ENCODE measurements at regions not wholly inside any gene's neighbourhood (a gene's known extent, or its start where the extent isn't known, plus 50 kb on each side); places are given as distances from the start of the nearest gene placed in this dataset.
"Not testable (repeated sequence)": the region's sequence is repeated elsewhere in the genome, so short reads cannot be mapped to it uniquely, and the experiment has no call there.

DNA sequence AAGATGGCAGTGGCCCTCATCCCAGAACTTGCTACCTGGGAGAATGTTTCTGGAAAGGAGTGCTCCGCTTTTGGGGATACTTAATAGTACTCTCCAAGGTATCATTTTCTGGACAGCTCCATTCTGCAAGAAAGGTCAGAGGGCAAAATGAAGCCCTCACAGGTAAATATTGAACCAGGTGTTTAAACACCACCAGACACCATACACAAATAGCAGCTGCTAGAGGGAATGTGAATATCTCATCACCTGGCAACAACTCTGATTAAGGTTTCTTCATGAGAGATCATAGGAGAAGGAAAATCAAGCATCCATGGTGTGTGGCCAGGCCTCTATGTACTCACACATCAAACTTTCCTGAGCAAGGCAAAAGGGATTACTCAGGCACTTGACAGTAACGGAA, 226.1 kb upstream of the FAT3 start:
- Mint-ChIP-seq H3K9me3 (peaks cover 0 to 15% (median 3%) of the 10 kb centered on the region in 9 donors), H3K36me3 (no peaks in the 10 kb centered on the region), H3K4me3 (no peak overlapping the region), H3K27me3 (no peaks in the 10 kb centered on the region), H3K27ac (no peak overlapping the region), H3K4me1 (no peaks in the 10 kb centered on the region)
- ATAC-seq (no peak), DNase-seq (no peak)
- POLR2A ChIA-PET: no interaction called here

DNA sequence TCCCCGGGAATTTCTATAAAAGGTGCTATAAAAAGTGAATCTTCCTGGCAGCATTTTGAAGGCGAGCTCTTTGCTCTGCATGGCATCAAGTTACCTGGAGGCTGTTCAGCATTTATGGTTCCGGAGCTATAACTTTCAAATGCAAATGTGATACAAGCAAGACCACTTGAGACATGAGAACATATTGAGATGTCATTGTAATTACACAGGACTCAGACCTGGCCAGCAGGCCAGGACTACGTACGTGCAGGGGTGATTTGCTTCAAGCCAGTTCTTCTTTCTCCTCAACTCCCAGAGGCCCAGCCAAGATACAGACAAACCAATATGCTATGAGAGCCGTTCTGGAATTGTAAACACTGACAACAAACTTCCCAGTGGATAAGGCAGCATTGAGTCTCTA, 227.4 kb upstream of the FAT3 start:
- no peak for ATAC-seq
- no peaks in the 10 kb centered on the region for H3K36me3 Mint-ChIP-seq
- no peaks in the 10 kb centered on the region for H3K27me3 Mint-ChIP-seq
- POLR2A ChIA-PET: no interaction called here
- H3K9me3 Mint-ChIP-seq: peaks cover 0 to 15% (median 3%) of the 10 kb centered on the region in 9 donors
- no peak overlapping the region for H3K4me3 Mint-ChIP-seq
- no peak overlapping the region for H3K27ac Mint-ChIP-seq
- H3K4me1 Mint-ChIP-seq: no peaks in the 10 kb centered on the region
- no peak for DNase-seq

GRCh38 chr11:91996526-91996925, 228.1 kb upstream of the FAT3 start:
- Mint-ChIP-seq H3K36me3 (no peaks in the 10 kb centered on the region), H3K4me1 (no peaks in the 10 kb centered on the region), H3K27me3 (no peaks in the 10 kb centered on the region), H3K27ac (no peak overlapping the region), H3K4me3 (no peak overlapping the region), H3K9me3 (peaks cover 0 to 15% (median 4%) of the 10 kb centered on the region in 9 donors)
- ATAC-seq: no peak
- no peak for DNase-seq
- POLR2A ChIA-PET: no interaction called here

GRCh38 chr11:91988443-91988842, 236.2 kb upstream of the FAT3 start:
- DNase-seq, H3K27ac Mint-ChIP-seq, H3K36me3 Mint-ChIP-seq, H3K4me1 Mint-ChIP-seq, POLR2A ChIA-PET, ATAC-seq, H3K27me3 Mint-ChIP-seq, H3K4me3 Mint-ChIP-seq: not testable (repeated sequence)
- peaks cover 0 to 15% (median 9%) of the 10 kb centered on the region in 9 donors for H3K9me3 Mint-ChIP-seq

DNA sequence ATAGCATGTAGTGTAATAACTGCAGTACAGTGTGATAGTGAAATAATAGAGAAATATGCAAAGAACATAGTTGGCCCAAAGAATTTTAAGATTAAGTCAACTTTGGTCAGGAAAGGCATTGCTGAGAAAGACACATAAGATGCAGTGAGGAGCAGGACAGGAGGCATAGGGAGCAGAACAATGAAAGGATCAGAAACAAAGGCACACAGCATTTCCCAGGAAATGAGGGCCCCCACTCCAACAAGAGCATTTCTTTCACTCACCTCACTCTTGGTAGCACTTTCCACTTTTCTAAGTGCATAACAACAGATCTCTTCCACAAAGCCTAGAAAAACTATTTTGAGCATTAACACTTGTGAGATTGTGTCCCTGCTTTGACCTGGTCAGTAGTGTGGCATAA, 238.4 kb upstream of the FAT3 start:
- no peak overlapping the region for H3K4me3 Mint-ChIP-seq
- DNase-seq (no peak), ATAC-seq (no peak)
- POLR2A ChIA-PET: no interaction called here
- no peaks in the 10 kb centered on the region for H3K36me3 Mint-ChIP-seq
- H3K27me3 Mint-ChIP-seq: no peaks in the 10 kb centered on the region
- H3K9me3 Mint-ChIP-seq: peaks cover 0 to 15% (median 9%) of the 10 kb centered on the region in 9 donors
- H3K27ac Mint-ChIP-seq: no peak overlapping the region
- no peaks in the 10 kb centered on the region for H3K4me1 Mint-ChIP-seq

GRCh38 chr11:91984033-91984584, 240.5 kb upstream of the FAT3 start:
- no peaks in the 10 kb centered on the region for H3K27me3 Mint-ChIP-seq
- H3K4me3 Mint-ChIP-seq: no peak overlapping the region
- POLR2A ChIA-PET: no interaction called here
- DNase-seq: no peak
- no peak for ATAC-seq
- peaks cover 0 to 16% (median 9%) of the 10 kb centered on the region in 9 donors for H3K9me3 Mint-ChIP-seq
- no peak overlapping the region for H3K27ac Mint-ChIP-seq
- H3K4me1 Mint-ChIP-seq: no peaks in the 10 kb centered on the region
- H3K36me3 Mint-ChIP-seq: no peaks in the 10 kb centered on the region

DNA sequence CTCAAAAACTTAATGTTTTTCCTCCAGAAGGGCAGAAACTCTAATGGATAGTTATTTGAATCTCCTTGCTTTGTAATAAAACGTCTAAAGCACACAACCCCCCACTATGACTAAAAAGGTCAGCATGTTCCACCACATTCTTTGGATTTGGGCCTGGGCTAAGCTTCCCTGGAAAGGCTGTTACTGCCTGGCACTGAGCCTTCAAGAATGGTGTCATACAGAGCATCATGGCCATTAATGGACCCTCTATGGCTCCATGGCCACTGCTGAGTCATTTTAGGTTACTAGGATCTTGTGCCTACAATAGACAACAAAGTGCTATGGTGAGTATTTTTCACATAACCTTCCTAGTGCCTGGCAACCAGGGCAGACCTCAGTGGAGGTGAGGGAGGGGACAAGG, 242.6 kb upstream of the FAT3 start:
- Mint-ChIP-seq H3K27me3 (no peaks in the 10 kb centered on the region), H3K4me1 (no peaks in the 10 kb centered on the region), H3K4me3 (no peak overlapping the region), H3K27ac (no peak overlapping the region), H3K36me3 (no peaks in the 10 kb centered on the region), H3K9me3 (peaks cover 0 to 14% (median 9%) of the 10 kb centered on the region in 9 donors)
- POLR2A ChIA-PET: no interaction called here
- DNase-seq (no peak), ATAC-seq (no peak)

- peaks cover 0 to 10% (median 2%) of the 10 kb centered on the region in 9 donors for H3K9me3 Mint-ChIP-seq
- DNase-seq (no peak), ATAC-seq (no peak)
- no peak overlapping the region for H3K27ac Mint-ChIP-seq
- H3K36me3 Mint-ChIP-seq: no peaks in the 10 kb centered on the region
- POLR2A ChIA-PET: no interaction called here
- no peaks in the 10 kb centered on the region for H3K27me3 Mint-ChIP-seq
- no peaks in the 10 kb centered on the region for H3K4me1 Mint-ChIP-seq
- no peak overlapping the region for H3K4me3 Mint-ChIP-seq
Measured at GRCh38 chr11:91979775-91980174, 244.8 kb upstream of the FAT3 start.

DNA sequence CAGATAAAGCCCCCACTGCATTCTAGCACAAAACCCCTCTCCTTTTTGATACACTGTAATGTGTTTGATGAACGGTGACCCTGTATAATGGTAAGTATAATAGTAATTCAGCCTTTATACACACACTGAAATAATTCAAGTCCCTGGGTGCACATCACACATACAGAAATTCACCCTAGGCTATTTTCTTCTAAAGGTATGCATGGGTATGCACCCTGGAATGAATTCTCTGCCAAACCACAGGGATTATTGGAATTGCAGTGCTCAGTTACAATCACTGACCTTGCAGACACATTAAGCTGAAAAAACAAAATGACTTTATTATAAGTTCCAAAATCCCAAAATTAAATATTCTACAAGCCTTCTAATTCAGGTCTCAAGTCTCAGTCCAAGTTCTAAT, 245.9 kb upstream of the FAT3 start:
- Mint-ChIP-seq H3K4me3 (no peak overlapping the region), H3K4me1 (no peaks in the 10 kb centered on the region), H3K27ac (no peak overlapping the region), H3K36me3 (no peaks in the 10 kb centered on the region), H3K9me3 (peaks cover 0 to 9% (median 2%) of the 10 kb centered on the region in 9 donors), H3K27me3 (no peaks in the 10 kb centered on the region)
- POLR2A ChIA-PET: no interaction called here
- ATAC-seq: no peak
- no peak for DNase-seq

DNA sequence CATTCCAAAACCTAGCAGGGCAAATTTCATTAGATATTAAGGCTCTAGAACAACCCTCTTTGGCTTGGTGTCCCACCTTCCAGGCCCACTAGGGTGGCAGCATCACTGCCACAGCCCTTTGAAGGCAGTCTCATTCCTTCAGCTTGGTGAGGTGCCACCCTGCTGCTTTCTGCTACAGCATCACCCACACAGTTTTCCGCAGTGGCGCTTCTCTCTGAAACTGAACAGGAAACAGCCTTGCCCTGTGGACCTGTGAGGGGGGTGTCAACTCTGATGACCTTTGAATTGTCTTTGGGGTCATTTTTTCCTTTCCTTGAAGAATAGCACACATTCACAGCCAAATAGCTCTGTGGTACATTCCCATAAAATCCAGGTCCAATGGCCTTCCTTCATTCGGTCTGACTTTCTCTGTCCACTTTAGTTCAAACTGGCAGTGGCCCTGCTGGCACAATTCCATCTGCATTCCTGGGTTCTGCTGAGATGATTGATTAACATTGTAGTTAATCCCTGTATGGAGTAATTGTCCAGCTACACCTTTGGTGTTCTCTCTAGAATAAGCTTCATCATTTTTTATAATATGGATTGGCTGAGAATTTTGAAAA, 251.9 kb upstream of the FAT3 start:
- POLR2A ChIA-PET: no interaction called here
- no peak overlapping the region for H3K4me3 Mint-ChIP-seq
- DNase-seq: no peak
- H3K27ac Mint-ChIP-seq: no peak overlapping the region
- H3K9me3 Mint-ChIP-seq: peaks cover 0 to 13% (median 3%) of the 10 kb centered on the region in 9 donors
- H3K27me3 Mint-ChIP-seq: no peaks in the 10 kb centered on the region
- no peaks in the 10 kb centered on the region for H3K4me1 Mint-ChIP-seq
- no peaks in the 10 kb centered on the region for H3K36me3 Mint-ChIP-seq
- no peak for ATAC-seq

DNA sequence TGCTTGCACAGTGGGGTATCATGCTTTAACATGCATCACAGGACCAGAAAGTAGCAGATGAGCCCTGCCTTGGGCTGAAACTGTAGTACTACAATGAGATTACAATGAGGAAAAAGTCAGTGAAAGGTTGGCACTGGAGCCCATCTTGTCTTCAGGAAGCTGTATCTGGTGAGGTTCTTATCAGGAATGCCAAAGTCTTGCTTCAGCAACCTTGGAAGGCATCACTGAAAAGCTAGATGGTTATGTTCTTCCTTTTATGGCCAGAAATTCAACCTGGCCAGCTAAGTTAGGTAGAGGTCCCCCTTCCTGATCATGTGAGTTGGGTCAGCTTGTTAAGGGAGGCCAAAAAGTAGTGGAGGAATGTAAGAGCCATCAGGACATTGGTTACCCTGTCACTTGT, 254.0 kb upstream of the FAT3 start:
- Mint-ChIP-seq H3K36me3 (no peaks in the 10 kb centered on the region), H3K27ac (no peak overlapping the region), H3K9me3 (peaks cover 0 to 13% (median 3%) of the 10 kb centered on the region in 9 donors), H3K27me3 (no peaks in the 10 kb centered on the region), H3K4me1 (no peaks in the 10 kb centered on the region), H3K4me3 (no peak overlapping the region)
- POLR2A ChIA-PET: no interaction called here
- no peak for DNase-seq
- no peak for ATAC-seq

GRCh38 chr11:91969486-91969885, 255.1 kb upstream of the FAT3 start:
- Mint-ChIP-seq H3K36me3 (no peaks in the 10 kb centered on the region), H3K27me3 (no peaks in the 10 kb centered on the region), H3K9me3 (peaks cover 0 to 13% (median 6%) of the 10 kb centered on the region in 9 donors), H3K4me1 (no peaks in the 10 kb centered on the region), H3K27ac (no peak overlapping the region), H3K4me3 (no peak overlapping the region)
- DNase-seq (no peak), ATAC-seq (no peak)
- POLR2A ChIA-PET: no interaction called here

DNA sequence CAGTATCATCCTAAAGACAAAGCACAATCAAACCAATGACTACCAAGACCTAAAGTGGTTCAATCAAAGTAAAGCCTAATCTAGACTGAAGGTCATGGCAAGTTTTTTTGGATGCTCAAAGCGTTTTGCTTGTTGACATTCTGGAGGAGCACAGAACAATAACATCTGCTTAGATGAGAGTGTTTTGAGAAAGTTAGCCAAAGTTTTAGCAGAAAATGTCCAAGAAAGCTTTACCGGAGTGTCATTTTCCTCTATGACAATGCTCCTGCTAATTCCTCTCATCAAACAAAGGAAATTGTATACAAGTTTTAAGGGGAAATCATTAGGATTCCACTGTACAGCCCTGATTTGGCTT, 256.9 kb upstream of the FAT3 start:
- H3K4me1 Mint-ChIP-seq: no peaks in the 10 kb centered on the region
- no peak for DNase-seq
- H3K36me3 Mint-ChIP-seq: no peaks in the 10 kb centered on the region
- H3K4me3 Mint-ChIP-seq: no peak overlapping the region
- ATAC-seq: no peak
- POLR2A ChIA-PET: no interaction called here
- no peak overlapping the region for H3K27ac Mint-ChIP-seq
- no peaks in the 10 kb centered on the region for H3K27me3 Mint-ChIP-seq
- peaks cover 0 to 9% (median 6%) of the 10 kb centered on the region in 9 donors for H3K9me3 Mint-ChIP-seq

GRCh38 chr11:91967026-91967690, 257.5 kb upstream of the FAT3 start:
- Mint-ChIP-seq H3K36me3 (no peaks in the 10 kb centered on the region), H3K4me1 (no peaks in the 10 kb centered on the region), H3K27me3 (no peaks in the 10 kb centered on the region), H3K9me3 (peaks cover 0 to 13% (median 9%) of the 10 kb centered on the region in 9 donors), H3K4me3 (no peak overlapping the region), H3K27ac (no peak overlapping the region)
- ATAC-seq (no peak), DNase-seq (no peak)
- POLR2A ChIA-PET: no interaction called here

Data from naive thymus-derived CD8-positive, alpha-beta T cell (primary cell).